ENCODE measurements at regions not wholly inside any gene's neighbourhood (a gene's known extent, or its start where the extent isn't known, plus 50 kb on each side); places are given as distances from the start of the nearest gene placed in this dataset.

- TF ChIP-seq CEBPG (CRISPR knock-in tag; IDR thresholded peaks at IDR 0.05) (no peak), CEBPG (tag; conservative IDR thresholded peaks at IDR 0.05 in 1 of 2, IDR thresholded peaks at IDR 0.05 in 1 of 2) (no peak), SAFB (IDR thresholded peaks at IDR 0.05; ENCODE audit: borderline replicate concordance, low read depth, low read length) (no peak), ZNF253 (CRISPR knock-in tag; conservative IDR thresholded peaks at IDR 0.05) (no peak), KAT8 (IDR thresholded peaks at IDR 0.05; ENCODE audit: low read depth) (no peak), ZNF586 (CRISPR knock-in tag; conservative IDR thresholded peaks at IDR 0.05) (no peak), ZBTB43 (CRISPR knock-in tag; IDR thresholded peaks at IDR 0.05) (no peak), ZNF445 (CRISPR knock-in tag; IDR thresholded peaks at IDR 0.05; ENCODE audit: low read depth) (no peak), CREB3L1 (IDR thresholded peaks at IDR 0.05; ENCODE audit: borderline replicate concordance, low read depth) (no peak), ZNF561 (CRISPR knock-in tag; conservative IDR thresholded peaks at IDR 0.05) (no peak)
- TF ChIP-seq, protein P1, sequence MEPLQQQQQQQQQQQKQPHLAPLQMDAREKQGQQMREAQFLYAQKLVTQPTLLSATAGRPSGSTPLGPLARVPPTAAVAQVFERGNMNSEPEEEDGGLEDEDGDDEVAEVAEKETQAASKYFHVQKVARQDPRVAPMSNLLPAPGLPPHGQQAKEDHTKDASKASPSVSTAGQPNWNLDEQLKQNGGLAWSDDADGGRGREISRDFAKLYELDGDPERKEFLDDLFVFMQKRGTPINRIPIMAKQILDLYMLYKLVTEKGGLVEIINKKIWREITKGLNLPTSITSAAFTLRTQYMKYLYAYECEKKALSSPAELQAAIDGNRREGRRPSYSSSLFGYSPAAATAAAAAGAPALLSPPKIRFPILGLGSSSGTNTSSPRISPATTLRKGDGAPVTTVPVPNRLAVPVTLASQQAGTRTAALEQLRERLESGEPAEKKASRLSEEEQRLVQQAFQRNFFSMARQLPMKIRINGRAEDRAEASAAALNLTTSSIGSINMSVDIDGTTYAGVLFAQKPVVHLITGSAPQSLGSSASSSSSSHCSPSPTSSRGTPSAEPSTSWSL (CRISPR knock-in tag; IDR thresholded peaks at IDR 0.05; ENCODE audit: borderline replicate concordance): no peak
These were observed 248.0 kb upstream of the EYS start (continued) for GRCh38 chr6:65955034-65955433.

All from K562 (cell line).